H9 (cell line): ENCODE measurements at regions not wholly inside any gene's neighbourhood (a gene's known extent, or its start where the extent isn't known, plus 50 kb on each side); places are given as distances from the start of the nearest gene placed in this dataset.

Experiments
- DNase-seq: peaks from one replicate; pipeline ENCODE4 v3.0.0-alpha.2; 2017
- H2AFZ ChIP-seq: one replicate; pipeline ENCODE4 v1.6.1; 2013; ENCODE audit warnings: mild to moderate bottlenecking, low read length, control low read depth, moderate library complexity
- H2AK5ac ChIP-seq: 2 replicates; pipeline ENCODE4 v1.6.1; 2013; ENCODE audit warnings: low read length, control low read depth, mixed read lengths; ENCODE audit not compliant: insufficient read length
- H2BK120ac ChIP-seq: one replicate; pipeline ENCODE4 v1.6.1; 2013; ENCODE audit warnings: low read depth, mild to moderate bottlenecking, low read length, control low read depth, inconsistent platforms; ENCODE audit not compliant: poor library complexity, severe bottlenecking
- H2BK12ac ChIP-seq: 2 replicates; pipeline ENCODE4 v1.6.1; 2013; ENCODE audit warnings: low read length, control low read depth, mixed read lengths, low read depth; ENCODE audit not compliant: insufficient read length
- H2BK15ac ChIP-seq: 2 replicates; pipeline ENCODE4 v1.6.1; 2013; ENCODE audit warnings: low read depth, low read length, control low read depth
- H2BK20ac ChIP-seq: one replicate; pipeline ENCODE4 v1.6.1; 2013; ENCODE audit warnings: low read depth, mild to moderate bottlenecking, low read length, control low read depth, inconsistent platforms; ENCODE audit not compliant: poor library complexity, severe bottlenecking
- H2BK5ac ChIP-seq: 2 replicates; pipeline ENCODE4 v1.6.1; 2013; ENCODE audit warnings: low read length, control low read depth, mixed read lengths; ENCODE audit not compliant: insufficient read length
- H3K14ac ChIP-seq: 2 replicates; pipeline ENCODE4 v1.6.1; 2013; ENCODE audit warnings: low read length, control low read depth; ENCODE audit not compliant: insufficient read depth
- H3K18ac ChIP-seq: 2 replicates; pipeline ENCODE4 v1.6.1; 2013; ENCODE audit warnings: low read depth, mild to moderate bottlenecking, mixed read lengths, low read length, control low read depth; ENCODE audit not compliant: insufficient read length
- H3K23ac ChIP-seq: 2 replicates; pipeline ENCODE4 v1.6.1; 2013; ENCODE audit warnings: low read length, control low read depth, mixed read lengths, low read depth; ENCODE audit not compliant: insufficient read length
- H3K23me2 ChIP-seq: 2 replicates; pipeline ENCODE4 v1.6.1; 2013; ENCODE audit warnings: low read depth, mild to moderate bottlenecking, mixed read lengths, low read length, control low read depth; ENCODE audit not compliant: insufficient read length, poor library complexity, severe bottlenecking
- H3K27ac ChIP-seq: 2 replicates; pipeline ENCODE4 v1.5.1; 2013; ENCODE audit warnings: low read length, control low read depth, mixed read lengths, low read depth; ENCODE audit not compliant: insufficient read length
- H3K27me3 ChIP-seq: 2 replicates; pipeline ENCODE4 v1.6.1; 2013; ENCODE audit warnings: low read length, control low read depth, inconsistent platforms; ENCODE audit not compliant: insufficient read depth
- H3K4ac ChIP-seq: 2 replicates; pipeline ENCODE4 v1.6.1; 2013; ENCODE audit warnings: low read depth, mild to moderate bottlenecking, control low read depth, inconsistent platforms, low read length, moderate library complexity
- H3K4me1 ChIP-seq: 2 replicates; pipeline ENCODE4 v1.6.1; 2013; ENCODE audit warnings: low read length, control low read depth, inconsistent platforms; ENCODE audit not compliant: insufficient read depth
- H3K4me2 ChIP-seq: 2 replicates; pipeline ENCODE4 v1.6.1; 2013; ENCODE audit warnings: low read length, control low read depth, mixed read lengths; ENCODE audit not compliant: insufficient read length, insufficient read depth
- H3K56ac ChIP-seq: 2 replicates; pipeline ENCODE4 v1.6.1; 2013; ENCODE audit warnings: low read depth, mild to moderate bottlenecking, mixed read lengths, low read length, control low read depth; ENCODE audit not compliant: insufficient read length
- H3K79me1 ChIP-seq: 2 replicates; pipeline ENCODE4 v1.6.1; 2013; ENCODE audit warnings: low read depth, mild to moderate bottlenecking, moderate library complexity, low read length, control low read depth, inconsistent platforms; ENCODE audit not compliant: insufficient read depth, poor library complexity, severe bottlenecking
- H3K79me2 ChIP-seq: 2 replicates; pipeline ENCODE4 v1.6.1; 2013; ENCODE audit warnings: low read length, control low read depth, inconsistent platforms; ENCODE audit not compliant: insufficient read depth
- H3K9ac ChIP-seq: 2 replicates; pipeline ENCODE4 v1.6.1; 2013; ENCODE audit warnings: low read length, control low read depth, mixed read lengths; ENCODE audit not compliant: insufficient read length; ENCODE audit errors: extremely low read depth
- H3K9me3 ChIP-seq: one replicate; pipeline ENCODE4 v1.6.1; 2013; ENCODE audit warnings: low read depth, low read length, inconsistent platforms; ENCODE audit not compliant: control insufficient read depth
- H3T11ph ChIP-seq: one replicate; pipeline ENCODE4 v1.6.1; 2013; ENCODE audit warnings: mild to moderate bottlenecking, low read length, control low read depth, inconsistent platforms
- H4K20me1 ChIP-seq: one replicate; pipeline ENCODE4 v1.6.1; 2013; ENCODE audit not compliant: control insufficient read depth, insufficient read length, insufficient read depth
- H4K5ac ChIP-seq: 2 replicates; pipeline ENCODE4 v1.6.1; 2013; ENCODE audit warnings: low read depth, mild to moderate bottlenecking, mixed read lengths, low read length, control low read depth; ENCODE audit not compliant: insufficient read length
- H4K8ac ChIP-seq: replicated peaks from 2 replicates; pipeline ENCODE4 v1.6.1; 2013; ENCODE audit warnings: low read length, control low read depth, mixed read lengths, low read depth; ENCODE audit not compliant: insufficient read length
- H4K91ac ChIP-seq: 2 replicates; pipeline ENCODE4 v1.6.1; 2013; ENCODE audit warnings: low read depth, mild to moderate bottlenecking, moderate library complexity, mixed read lengths, low read length, control low read depth; ENCODE audit not compliant: insufficient read length
- H3K27ac Mint-ChIP-seq, 3 experiments: 2 replicates in 2 of 3; 3 replicates in 1 of 3; pipeline ENCODE4 v1.8.0; 2020 to 2021; ENCODE audit warnings: mixed read lengths in 3 of 3, mild to moderate bottlenecking in 1 of 3, moderate library complexity in 1 of 3
- H3K27me3 Mint-ChIP-seq: 2 replicates; pipeline ENCODE4 v1.8.0; 2021; ENCODE audit warnings: low read depth, mild to moderate bottlenecking, moderate library complexity, mixed read lengths
- H3K36me3 Mint-ChIP-seq, 3 experiments: 2 replicates in 2 of 3; 3 replicates in 1 of 3; pipeline ENCODE4 v1.8.0; 2020 to 2021; ENCODE audit warnings: low read depth in 3 of 3, mixed read lengths in 3 of 3; ENCODE audit not compliant: insufficient read depth in 1 of 3
- H3K4me1 Mint-ChIP-seq, 2 experiments: 2 replicates each; pipeline ENCODE4 v1.8.0; 2020; ENCODE audit warnings: mixed read lengths in 2 of 2
- H3K4me3 Mint-ChIP-seq, 2 experiments: 2 replicates in 1 of 2; 3 replicates in 1 of 2; pipeline ENCODE4 v1.8.0; 2020 to 2021; ENCODE audit warnings: mild to moderate bottlenecking in 2 of 2, mixed read lengths in 2 of 2, moderate library complexity in 1 of 2
- H3K9me3 Mint-ChIP-seq, 2 experiments: 2 replicates in 1 of 2; 3 replicates in 1 of 2; pipeline ENCODE4 v1.8.0; 2020; ENCODE audit warnings: mild to moderate bottlenecking in 2 of 2, mixed read lengths in 2 of 2, moderate library complexity in 1 of 2
- CTCF ChIP-seq: fragments of 200-600 bp; sonication (generic); conservative IDR thresholded peaks from 3 replicates; pipeline ENCODE4 v1.8.0; 2021; ENCODE audit warnings: antibody characterized with exemption, mild to moderate bottlenecking
- WGBS: extraction: QIAGEN DNeasy Blood & Tissue Kit; methylation state at CpG from one replicate; pipeline ENCODE4 v1.1.7; 2013; ENCODE audit warnings: missing lambda C conversion rate, low lambda C conversion rate, mixed read lengths; ENCODE audit not compliant: insufficient read length; ENCODE audit errors: extremely low coverage; 5-methylcytosine and 5-hydroxymethylcytosine counted together

GRCh38 chr13:73757481-73758233 lies 376.5 kb downstream of the KLF12 start:
- H3K9me3 ChIP-seq: no peaks in the 10 kb centered on the region
- TF ChIP-seq CTCF: no peak
- H2BK20ac ChIP-seq: no peak overlapping the region
- H4K20me1 ChIP-seq: no peaks in the 10 kb centered on the region
- H2BK120ac ChIP-seq: no peak overlapping the region
- no peaks in the 10 kb centered on the region; a peak in 1 of 7 replicates for H3K36me3 Mint-ChIP-seq
- H2AFZ ChIP-seq: no peak overlapping the region
- H3T11ph ChIP-seq: no peak overlapping the region
- no peak overlapping the region for H3K56ac ChIP-seq
- H2BK5ac ChIP-seq: no peak overlapping the region
- H3K14ac ChIP-seq: no peak overlapping the region
- no peak overlapping the region for H3K4me3 Mint-ChIP-seq
- no peaks in the 10 kb centered on the region for H3K27me3 Mint-ChIP-seq
- H3K4ac ChIP-seq: no peak overlapping the region
- no peaks in the 10 kb centered on the region for H3K27me3 ChIP-seq
- H3K79me2 ChIP-seq: no peaks in the 10 kb centered on the region
- H4K91ac ChIP-seq: no peak overlapping the region
- H4K5ac ChIP-seq: no peak overlapping the region
- no peak overlapping the region for H3K18ac ChIP-seq
- no peak overlapping the region for H2BK12ac ChIP-seq
- DNase-seq: no peak
- H3K4me1 Mint-ChIP-seq: peaks cover 17 to 19% of the 10 kb centered on the region in 2 experiments
- H2BK15ac ChIP-seq: no peak overlapping the region
- no peak overlapping the region for H3K23ac ChIP-seq
- no peak overlapping the region for H3K4me2 ChIP-seq
- no peak overlapping the region for H3K27ac ChIP-seq
- H3K9ac ChIP-seq: no peak overlapping the region
- H3K23me2 ChIP-seq: no peaks in the 10 kb centered on the region
- no peak overlapping the region for H4K8ac ChIP-seq
- no peaks in the 10 kb centered on the region for H3K9me3 Mint-ChIP-seq
- no peaks in the 10 kb centered on the region for H3K79me1 ChIP-seq
- H2AK5ac ChIP-seq: no peak overlapping the region
- WGBS: no CpG with 5 or more reads among the region's 2 CpGs
- H3K4me1 ChIP-seq: no peaks in the 10 kb centered on the region; the same call in 1 of the 2 replicates
- no peak overlapping the region; a peak in 1 of 7 replicates for H3K27ac Mint-ChIP-seq
